ENCODE measurements at regions not wholly inside any gene's neighbourhood (a gene's known extent, or its start where the extent isn't known, plus 50 kb on each side); places are given as distances from the start of the nearest gene placed in this dataset.

- no peak overlapping the region for H2AFZ ChIP-seq (ENCODE audit: low read depth, low read length)
- no peaks in the 10 kb centered on the region for H3K9me3 ChIP-seq (replicated peaks; ENCODE audit: control insufficient read depth, insufficient read depth, low read length)
- H3K27me3 ChIP-seq (ENCODE audit: control insufficient read depth in 2 of 2, insufficient read depth in 2 of 2, low read length in 2 of 2), result no peaks in the 10 kb centered on the region
- ChIA-PET CTCF (interaction anchor here (0.6 kb wide), 1 partner anchor 16 kb away, joined by 3 read pairs; no protein-coding TSS in a partner anchor), POLR2A (no interaction called here)
- dilution Hi-C loops (cut with MboI; ENCODE audit: extremely low pct_ligation_motif_present, low sequenced_read_pairs) (no loop called here), intact Hi-C loops (cut with micrococcal nuclease) (loop anchor here (5.0 kb wide), 1 partner anchor 257 kb away; no protein-coding TSS in a partner anchor)
- H3K9me1 ChIP-seq (replicated peaks; ENCODE audit: control insufficient read depth, extremely low read depth, insufficient read depth, low read length), result no peaks in the 10 kb centered on the region
- no TSS peak for BruUV-seq (replicated peaks)
- no peaks in the 10 kb centered on the region for H3K36me3 ChIP-seq (ENCODE audit: control insufficient read depth in 2 of 2, extremely low read depth in 1 of 2, insufficient read depth in 2 of 2, low read length in 2 of 2)
- H3K4me2 ChIP-seq (ENCODE audit: insufficient read depth, low read length), result peak overlapping the region; percentile 2
- TF ChIP-seq MYC (IDR thresholded peaks at IDR 0.05; ENCODE audit: low read depth, low read length), result no peak
- no peak for TF ChIP-seq EZH2 (IDR thresholded peaks at IDR 0.05; ENCODE audit: borderline replicate concordance, low read depth, low read length, severe bottlenecking)
- TF ChIP-seq CTCF (IDR thresholded peaks at IDR 0.05; ENCODE audit: extremely low read depth in 1 of 2, insufficient read depth in 1 of 2, low read depth in 1 of 2, low read length in 2 of 2), result no peak
- TF ChIP-seq POLR2A (IDR thresholded peaks at IDR 0.05; ENCODE audit: low read depth, low read length), result no peak
- TF ChIP-seq GATA2 (IDR thresholded peaks at IDR 0.05; ENCODE audit: insufficient read depth, insufficient read length, low read depth, low read length), result peak; percentile 59
- TF ChIP-seq JUN (IDR thresholded peaks at IDR 0.05; ENCODE audit: borderline replicate concordance, insufficient read depth, insufficient read length, low read depth), result peak; percentile 12
- no peak for TF ChIP-seq POLR2AphosphoS5 (IDR thresholded peaks at IDR 0.05; ENCODE audit: insufficient read depth, low read depth, low read length)
- no peak for TF ChIP-seq FOS (IDR thresholded peaks at IDR 0.05; ENCODE audit: borderline replicate concordance, insufficient read depth, low read length)
- peaks cover 37% of the 10 kb centered on the region for H3K4me1 ChIP-seq (ENCODE audit: control insufficient read depth, extremely low read depth, insufficient read depth, low read length)
- H3K27ac ChIP-seq (ENCODE audit: insufficient read depth, low read depth, low read length), result peak overlapping the region; percentile 85
- DNase-seq (ENCODE audit: low read depth, low spot score) (peak; percentile 88), FAIRE-seq (peak; percentile 52)
- H3K9ac ChIP-seq (replicated peaks; ENCODE audit: extremely low read depth, insufficient read depth, low read length), result peak overlapping the region; percentile 39
- no peaks in the 10 kb centered on the region for H4K20me1 ChIP-seq (replicated peaks; ENCODE audit: control insufficient read depth, extremely low read depth, insufficient read depth, low read length)
- no peak overlapping the region for H3K4me3 ChIP-seq (replicated peaks in 1 of 3; ENCODE audit: insufficient read depth in 1 of 3, low read depth in 1 of 3, low read length in 3 of 3)
- no peaks in the 10 kb centered on the region for H3K79me2 ChIP-seq (ENCODE audit: control insufficient read depth, insufficient read depth, low read length)
Observed at GRCh38 chr21:28538987-28539622, 453.6 kb downstream of the LTN1 start.
